ENCODE measurements at regions not wholly inside any gene's neighbourhood (a gene's known extent, or its start where the extent isn't known, plus 50 kb on each side); places are given as distances from the start of the nearest gene placed in this dataset.
"Not testable (repeated sequence)": the region's sequence is repeated elsewhere in the genome, so short reads cannot be mapped to it uniquely, and the experiment has no call there.

DNA sequence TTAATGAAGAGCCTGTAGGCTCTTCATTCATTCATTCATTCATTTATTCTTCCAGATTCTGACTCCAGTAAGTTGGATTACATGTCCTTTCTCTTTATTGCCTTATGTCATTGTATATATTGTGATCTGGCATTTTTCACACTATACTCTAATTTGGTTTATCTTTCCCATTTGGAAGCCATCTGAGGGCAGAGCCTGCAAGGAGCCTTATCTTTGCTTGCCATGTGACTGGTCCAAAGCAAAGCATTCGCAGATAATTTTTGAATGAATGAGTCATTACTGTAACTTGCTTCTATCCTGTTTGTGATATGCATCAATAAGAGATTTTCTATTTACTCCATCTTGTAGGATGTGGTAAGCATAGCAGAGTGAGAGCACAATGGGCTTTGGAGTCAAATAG is 108.4 kb upstream of the DAB1 start:
- ATAC-seq: no peak

DNA sequence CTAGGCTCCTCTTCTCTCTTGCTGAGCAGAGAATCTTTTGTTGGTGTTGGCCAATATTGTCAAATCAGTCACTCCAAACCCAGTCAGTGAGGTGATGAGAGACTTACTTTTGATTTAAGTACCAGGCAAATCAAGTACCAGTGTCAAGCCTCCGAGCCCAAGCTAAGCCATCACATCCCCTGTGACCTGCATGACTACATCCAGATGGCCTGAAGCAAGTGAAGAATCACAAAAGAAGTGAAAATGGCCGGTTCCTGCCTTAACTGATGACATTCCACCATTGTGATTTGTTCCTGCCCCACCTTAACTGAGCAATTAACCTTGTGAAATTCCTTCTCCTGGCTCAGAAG is 107.0 kb upstream of the DAB1 start:
- ATAC-seq: not testable (repeated sequence)

DNA sequence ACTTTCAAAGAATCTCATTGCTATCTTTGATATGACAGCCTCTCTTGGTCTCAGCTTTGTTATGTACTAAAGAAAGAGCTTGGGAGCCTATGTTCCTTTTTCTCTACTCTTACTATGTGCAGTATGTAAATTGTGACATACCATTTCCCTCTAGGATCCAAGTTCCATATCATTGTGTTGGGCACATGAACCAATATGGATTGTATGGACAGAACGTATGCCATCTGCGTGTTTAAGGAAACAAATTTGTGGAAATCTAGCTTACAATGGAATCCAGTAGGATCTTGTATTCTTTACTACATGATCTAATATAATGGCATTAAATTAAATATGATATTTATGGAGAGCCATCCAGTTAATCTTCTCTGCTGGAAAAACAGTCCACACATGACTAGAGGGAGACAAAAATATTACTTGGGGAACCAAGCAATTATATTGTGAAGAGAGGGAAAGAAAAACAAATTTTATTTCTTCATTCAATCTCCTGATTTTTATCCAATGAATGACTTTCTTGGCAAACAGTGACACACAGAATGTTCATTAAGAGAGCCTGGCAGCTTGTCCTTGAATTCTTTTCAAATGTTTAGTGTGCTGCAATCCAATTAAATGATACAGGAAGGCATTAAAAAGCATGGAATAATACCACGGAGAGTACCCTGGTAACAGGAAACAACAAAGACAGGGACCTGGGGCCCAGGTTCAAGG is 106.5 kb upstream of the DAB1 start:
- no peak for ATAC-seq

- no peak for ATAC-seq
Measured at GRCh38 chr1:57522575-57522974, 98.7 kb upstream of the DAB1 start.

- ATAC-seq: no peak
Measured at GRCh38 chr1:57520743-57521515, 97.1 kb upstream of the DAB1 start.

GRCh38 chr1:57518496-57518895 is 94.6 kb upstream of the DAB1 start:
- ATAC-seq: no peak

GRCh38 chr1:57517587-57518374 is 93.9 kb upstream of the DAB1 start:
- no peak for ATAC-seq

- ATAC-seq: no peak
Measured at GRCh38 chr1:57512386-57512785, 88.5 kb upstream of the DAB1 start.

GRCh38 chr1:57506941-57507340 is 83.1 kb upstream of the DAB1 start:
- no peak for ATAC-seq

DNA sequence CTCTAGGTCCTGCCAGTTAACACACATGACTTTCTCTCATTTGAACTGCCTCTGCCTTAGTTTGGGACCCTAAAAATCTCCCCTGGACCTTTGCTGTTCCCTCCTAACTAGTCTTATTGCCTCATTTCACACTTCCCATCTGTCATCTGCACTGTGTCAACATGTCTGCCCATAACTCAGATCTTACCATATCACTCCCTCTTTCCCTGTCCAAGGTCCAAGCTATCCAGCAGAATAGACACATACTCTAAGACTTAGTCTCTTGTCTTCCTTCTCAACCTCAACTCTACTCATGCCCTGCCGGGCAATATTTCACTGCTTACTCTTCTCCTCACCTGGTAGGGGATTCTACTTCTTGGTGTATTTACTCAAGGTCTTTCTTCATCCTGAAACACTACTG is 79.5 kb upstream of the DAB1 start:
- no peak for ATAC-seq

DNA sequence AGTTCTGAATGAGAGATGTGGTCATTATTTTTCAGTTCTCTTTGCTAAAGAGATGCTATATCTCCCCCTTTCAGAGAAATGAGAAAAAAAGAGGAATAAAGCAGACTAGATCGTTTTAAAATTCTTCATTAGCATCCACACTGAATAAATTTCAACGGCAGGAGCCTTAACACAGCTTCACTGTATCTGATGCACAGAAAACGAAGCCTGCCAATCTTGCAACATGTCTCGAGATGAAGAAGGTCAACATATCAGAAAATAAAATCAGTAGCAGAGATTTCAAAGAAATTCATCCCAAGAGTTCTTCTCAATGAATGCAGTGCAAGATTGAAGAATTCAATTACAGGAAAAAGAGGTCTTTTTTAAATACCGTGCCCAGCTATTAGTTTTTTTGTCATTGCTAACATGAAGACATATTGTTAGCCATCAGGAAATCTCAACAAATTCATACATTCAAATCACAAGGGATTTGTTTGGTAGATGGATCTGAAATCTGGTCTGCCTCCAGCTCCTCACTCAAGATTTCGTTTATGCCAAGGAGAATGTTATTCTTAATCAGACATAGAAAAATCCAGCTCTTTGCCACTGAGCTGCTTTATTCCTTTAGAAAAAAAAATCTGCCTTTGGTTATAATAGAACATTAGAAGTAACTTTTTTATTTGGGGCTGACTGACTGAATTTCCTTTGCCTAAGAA is 76.4 kb upstream of the DAB1 start:
- ATAC-seq: no peak

DNA sequence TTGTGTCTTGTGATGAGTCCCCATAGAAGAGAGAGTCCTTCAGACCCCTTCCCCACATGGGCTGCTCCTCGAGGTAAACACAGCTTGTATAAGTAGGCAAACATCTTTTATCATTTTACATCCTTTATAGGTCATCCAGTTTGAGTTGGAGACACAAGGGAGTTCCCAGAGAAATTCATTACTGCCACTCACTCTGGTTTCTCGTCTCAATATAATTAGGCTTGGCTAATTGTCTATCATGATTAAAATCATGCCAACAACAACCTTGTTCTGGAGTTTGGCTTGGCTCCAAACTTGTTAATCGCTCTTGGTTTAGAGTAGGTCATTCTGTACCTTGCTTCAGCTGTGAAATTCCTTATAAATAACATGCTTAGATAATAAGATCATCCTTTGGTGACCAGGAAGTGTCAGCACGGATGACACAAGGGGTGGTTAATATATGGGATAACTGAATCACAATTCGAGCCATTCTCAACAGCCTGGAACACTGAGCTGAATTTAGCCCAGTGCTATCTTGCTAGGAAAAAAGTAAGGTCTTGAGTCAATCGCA is 70.7 kb upstream of the DAB1 start:
- ATAC-seq: no peak

GRCh38 chr1:57492586-57493226 is 68.8 kb upstream of the DAB1 start:
- ATAC-seq: no peak

- no peak for ATAC-seq
Measured at GRCh38 chr1:57489358-57490036, 65.6 kb upstream of the DAB1 start.

- ATAC-seq: no peak
Measured at GRCh38 chr1:57485643-57486042, 61.8 kb upstream of the DAB1 start.

DNA sequence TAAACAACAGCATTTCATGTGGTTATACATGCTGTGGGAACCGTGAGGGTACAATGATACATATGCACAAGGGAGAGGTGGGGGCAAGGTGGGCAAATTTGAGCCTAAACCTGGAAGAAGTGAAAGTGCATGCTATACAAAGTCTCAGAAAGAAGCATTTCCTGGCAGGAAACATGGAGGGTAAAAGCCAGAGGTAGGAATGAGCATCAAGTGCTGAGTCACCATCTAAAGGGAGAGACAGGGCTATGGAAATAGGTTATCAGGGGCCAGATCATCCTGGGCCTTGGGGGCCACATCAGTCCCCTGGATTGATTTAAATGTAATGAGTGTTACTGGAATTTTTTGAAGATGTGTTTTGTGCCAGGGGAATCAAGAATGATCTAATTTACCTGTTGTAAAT is 60.1 kb upstream of the DAB1 start:
- ATAC-seq: no peak

- ATAC-seq: no peak
Measured at GRCh38 chr1:57479471-57479870, 55.6 kb upstream of the DAB1 start.

GRCh38 chr1:57475366-57475765 is 51.5 kb upstream of the DAB1 start:
- no peak for ATAC-seq

DNA sequence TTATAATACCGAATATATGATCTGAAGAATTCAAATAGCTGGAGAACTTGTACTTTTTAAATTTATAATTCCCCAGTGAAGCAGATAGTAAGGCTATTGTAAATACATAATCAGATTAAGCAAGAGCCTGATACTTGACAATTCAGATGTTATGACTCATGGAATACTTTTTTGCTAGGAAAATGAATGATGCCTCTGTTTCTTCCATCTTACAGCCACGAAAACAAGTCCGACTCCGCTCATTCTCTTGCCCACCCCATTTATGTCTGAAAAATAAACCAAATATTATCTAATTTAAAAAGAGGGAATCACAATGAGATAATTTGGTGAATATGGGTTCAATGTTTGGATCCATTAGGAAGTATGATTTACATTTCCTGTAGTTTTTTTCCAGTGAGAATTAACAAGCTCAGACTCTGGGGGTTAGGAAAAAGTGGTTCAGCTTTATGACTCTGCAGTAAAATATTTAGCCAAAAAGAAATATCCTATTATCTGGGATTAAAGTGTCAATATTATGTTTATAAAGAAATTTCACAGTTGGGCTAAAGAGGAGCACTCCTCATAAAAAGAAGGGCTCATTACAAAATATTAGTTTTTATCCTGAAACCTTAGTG is 50.4 kb upstream of the DAB1 start:
- no peak for ATAC-seq
